Mesendoderm (in vitro differentiated cells): ENCODE measurements at regions not wholly inside any gene's neighbourhood (a gene's known extent, or its start where the extent isn't known, plus 50 kb on each side); places are given as distances from the start of the nearest gene placed in this dataset.

Experiments used
- DNase-seq: peaks from one replicate; pipeline ENCODE4 v3.0.0; 2013
- H2AK5ac ChIP-seq: 2 replicates; pipeline ENCODE4 v1.6.1; 2013; ENCODE audit warnings: low read length, inconsistent platforms
- H2BK120ac ChIP-seq: 2 replicates; pipeline ENCODE4 v1.6.1; 2013; ENCODE audit warnings: low read depth, mild to moderate bottlenecking, low read length, moderate library complexity, mixed read lengths
- H2BK15ac ChIP-seq: replicated peaks from 2 replicates; pipeline ENCODE4 v1.6.1; 2013; ENCODE audit warnings: low read depth, mild to moderate bottlenecking, moderate library complexity
- H2BK5ac ChIP-seq: 2 replicates; pipeline ENCODE4 v1.6.1; 2013; ENCODE audit warnings: low read length, inconsistent platforms
- H3K18ac ChIP-seq: 2 replicates; pipeline ENCODE4 v1.6.1; 2013; ENCODE audit warnings: mild to moderate bottlenecking, low read length, mixed read lengths
- H3K23ac ChIP-seq: one replicate; pipeline ENCODE4 v1.6.1; 2013; ENCODE audit warnings: low read length
- H3K27ac ChIP-seq: 2 replicates; pipeline ENCODE4 v1.5.1; 2013; ENCODE audit warnings: low read depth, mild to moderate bottlenecking, inconsistent platforms, low read length, moderate library complexity
- H3K27me3 ChIP-seq: 2 replicates; pipeline ENCODE4 v1.6.1; 2013; ENCODE audit warnings: low read length, control low read depth, mild to moderate bottlenecking, inconsistent platforms; ENCODE audit not compliant: insufficient read depth, poor library complexity
- H3K36me3 ChIP-seq: 2 replicates; pipeline ENCODE4 v1.6.1; 2013; ENCODE audit warnings: low read length, inconsistent platforms; ENCODE audit not compliant: control insufficient read depth, insufficient read depth
- H3K4ac ChIP-seq: one replicate; pipeline ENCODE4 v1.6.1; 2013; ENCODE audit warnings: low read depth, mild to moderate bottlenecking, low read length, moderate library complexity
- H3K4me1 ChIP-seq: 2 replicates; pipeline ENCODE4 v1.6.1; 2013; ENCODE audit warnings: low read depth, low read length, inconsistent platforms; ENCODE audit not compliant: control insufficient read depth
- H3K4me2 ChIP-seq: 2 replicates; pipeline ENCODE4 v1.6.1; 2013; ENCODE audit warnings: low read length
- H3K4me3 ChIP-seq: 2 replicates; pipeline ENCODE4 v1.5.1; 2013; ENCODE audit warnings: mild to moderate bottlenecking, low read length
- H3K56ac ChIP-seq: one replicate; pipeline ENCODE4 v1.6.1; 2013; ENCODE audit warnings: low read length
- H3K79me1 ChIP-seq: 2 replicates; pipeline ENCODE4 v1.6.1; 2013; ENCODE audit warnings: low read length, inconsistent platforms
- H3K79me2 ChIP-seq: 2 replicates; pipeline ENCODE4 v1.6.1; 2013; ENCODE audit warnings: mild to moderate bottlenecking, low read length; ENCODE audit not compliant: control insufficient read depth, insufficient read depth
- H3K9ac ChIP-seq: 2 replicates; pipeline ENCODE4 v1.6.1; 2013; ENCODE audit warnings: low read length, inconsistent platforms
- H4K5ac ChIP-seq: one replicate; pipeline ENCODE4 v1.6.1; 2013; ENCODE audit warnings: low read length
- H4K8ac ChIP-seq: one replicate; pipeline ENCODE4 v1.6.1; 2013; ENCODE audit warnings: low read depth, mild to moderate bottlenecking, control low read depth, low read length, moderate library complexity
- WGBS: extraction: QIAGEN DNeasy Blood & Tissue Kit; methylation state at CpG from one replicate; pipeline ENCODE4 v1.1.7; 2013; ENCODE audit warnings: low lambda C conversion rate, missing lambda C conversion rate; ENCODE audit not compliant: insufficient coverage; ENCODE audit errors: extremely low coverage; 5-methylcytosine and 5-hydroxymethylcytosine counted together

- no peak overlapping the region for H3K4me2 ChIP-seq
- H3K56ac ChIP-seq, result no peak overlapping the region
- no peak overlapping the region for H3K4ac ChIP-seq
- H3K9ac ChIP-seq, result no peak overlapping the region
- H2BK5ac ChIP-seq, result no peak overlapping the region
- H4K5ac ChIP-seq, result no peak overlapping the region
- no peak overlapping the region for H3K18ac ChIP-seq
- no peaks in the 10 kb centered on the region for H3K79me2 ChIP-seq
- DNase-seq, result no peak
- no peak overlapping the region for H2BK15ac ChIP-seq
- H3K23ac ChIP-seq, result no peak overlapping the region
- H3K4me3 ChIP-seq, result no peak overlapping the region
- H3K27me3 ChIP-seq, result no peaks in the 10 kb centered on the region
- H2AK5ac ChIP-seq, result no peak overlapping the region
- no peak overlapping the region for H3K27ac ChIP-seq
- H3K79me1 ChIP-seq, result no peaks in the 10 kb centered on the region
- no peak overlapping the region for H4K8ac ChIP-seq
- no peaks in the 10 kb centered on the region for H3K36me3 ChIP-seq
- H3K4me1 ChIP-seq, result no peaks in the 10 kb centered on the region
- no peak overlapping the region for H2BK120ac ChIP-seq
- no CpG with 5 or more reads among the region's 2 CpGs for WGBS
Measured at GRCh38 chr18:28476302-28476701, 299.4 kb upstream of the CDH2 start.

DNA sequence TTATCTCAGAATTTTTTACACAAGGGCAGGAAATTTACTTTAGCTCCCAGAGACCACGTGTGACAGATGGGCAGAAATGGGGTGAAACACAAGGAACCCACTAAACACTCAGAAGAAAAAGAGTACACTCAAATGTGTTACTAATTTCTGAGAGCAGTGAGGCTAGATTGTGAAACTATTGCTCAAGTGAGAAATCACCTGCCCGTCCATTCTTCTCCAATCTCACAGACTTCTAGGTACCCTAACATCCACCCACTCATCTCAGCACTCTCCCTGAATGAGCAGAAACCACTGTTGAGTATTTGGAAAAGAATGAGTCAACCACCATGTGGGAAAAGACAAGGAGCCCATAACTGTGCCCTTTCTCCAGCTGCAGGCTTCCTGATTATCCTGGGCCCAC, 293.0 kb upstream of the CDH2 start:
- H3K79me1 ChIP-seq, result no peaks in the 10 kb centered on the region
- H2BK5ac ChIP-seq, result no peak overlapping the region
- H3K23ac ChIP-seq, result no peak overlapping the region
- no peak overlapping the region for H2AK5ac ChIP-seq
- H2BK15ac ChIP-seq, result no peak overlapping the region
- H4K8ac ChIP-seq, result no peak overlapping the region
- no peak overlapping the region for H3K27ac ChIP-seq
- no peaks in the 10 kb centered on the region for H3K36me3 ChIP-seq
- H3K9ac ChIP-seq, result no peak overlapping the region
- H4K5ac ChIP-seq, result no peak overlapping the region
- no peak overlapping the region for H3K4ac ChIP-seq
- H3K27me3 ChIP-seq, result no peaks in the 10 kb centered on the region
- WGBS, result no CpG with 5 or more reads among the region's 2 CpGs
- H3K4me1 ChIP-seq, result no peaks in the 10 kb centered on the region
- no peak overlapping the region for H3K4me2 ChIP-seq
- no peak for DNase-seq
- no peak overlapping the region for H3K4me3 ChIP-seq
- no peaks in the 10 kb centered on the region for H3K79me2 ChIP-seq
- H2BK120ac ChIP-seq, result no peak overlapping the region
- no peak overlapping the region for H3K18ac ChIP-seq
- no peak overlapping the region for H3K56ac ChIP-seq

GRCh38 chr18:28468901-28469300, 292.0 kb upstream of the CDH2 start:
- H2BK15ac ChIP-seq, result no peak overlapping the region
- H2AK5ac ChIP-seq, result no peak overlapping the region
- no peak overlapping the region for H3K4me2 ChIP-seq
- no peak overlapping the region for H3K18ac ChIP-seq
- H4K8ac ChIP-seq, result no peak overlapping the region
- H3K79me2 ChIP-seq, result no peaks in the 10 kb centered on the region
- no peak overlapping the region for H4K5ac ChIP-seq
- no peaks in the 10 kb centered on the region for H3K36me3 ChIP-seq
- no peak overlapping the region for H3K4me3 ChIP-seq
- H3K23ac ChIP-seq, result no peak overlapping the region
- no CpG with 5 or more reads among the region's 1 CpG for WGBS
- no peak for DNase-seq
- H3K56ac ChIP-seq, result no peak overlapping the region
- no peak overlapping the region for H3K9ac ChIP-seq
- H3K27me3 ChIP-seq, result no peaks in the 10 kb centered on the region
- H3K4me1 ChIP-seq, result no peaks in the 10 kb centered on the region
- no peak overlapping the region for H3K27ac ChIP-seq
- H3K4ac ChIP-seq, result no peak overlapping the region
- no peak overlapping the region for H2BK5ac ChIP-seq
- no peak overlapping the region for H2BK120ac ChIP-seq
- H3K79me1 ChIP-seq, result no peaks in the 10 kb centered on the region

- Histone ChIP-seq H4K8ac (no peak overlapping the region), H3K23ac (no peak overlapping the region), H3K27me3 (no peaks in the 10 kb centered on the region), H3K4me3 (no peak overlapping the region), H2AK5ac (no peak overlapping the region), H3K56ac (no peak overlapping the region), H3K4me2 (no peak overlapping the region), H4K5ac (no peak overlapping the region), H3K18ac (no peak overlapping the region), H3K79me1 (no peaks in the 10 kb centered on the region), H3K4ac (no peak overlapping the region), H3K79me2 (no peaks in the 10 kb centered on the region), H3K4me1 (no peaks in the 10 kb centered on the region), H3K36me3 (no peaks in the 10 kb centered on the region), H3K27ac (no peak overlapping the region), H2BK120ac (no peak overlapping the region), H2BK15ac (no peak overlapping the region), H2BK5ac (no peak overlapping the region), H3K9ac (no peak overlapping the region)
- whole genome bisulfite sequencing, result no CpG with 5 or more reads among the region's 2 CpGs
- DNase-seq, result no peak
Measured at GRCh38 chr18:28466204-28466603, 289.3 kb upstream of the CDH2 start.

DNA sequence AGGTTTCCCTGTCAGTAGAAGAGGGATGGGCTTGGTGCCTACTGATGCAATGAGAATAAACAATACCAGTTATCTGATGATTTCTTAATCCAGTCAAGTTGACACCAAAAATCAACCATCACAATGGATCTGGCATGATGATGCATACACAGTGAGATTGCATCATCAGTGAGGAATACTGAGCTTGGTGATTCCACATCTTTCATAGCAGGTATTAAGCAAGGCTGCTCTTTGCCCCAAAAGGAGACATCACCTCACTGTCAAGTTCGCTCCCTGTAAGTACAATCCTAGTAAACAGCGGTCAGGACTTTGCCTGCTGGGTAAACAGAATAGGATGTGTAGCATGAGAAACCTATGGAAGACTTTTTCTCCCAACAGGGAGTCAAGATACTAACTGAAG, 282.7 kb upstream of the CDH2 start:
- Histone ChIP-seq H2BK15ac (no peak overlapping the region), H3K9ac (no peak overlapping the region), H4K8ac (no peak overlapping the region), H2AK5ac (no peak overlapping the region), H3K23ac (no peak overlapping the region), H2BK5ac (no peak overlapping the region), H3K79me2 (no peaks in the 10 kb centered on the region), H3K79me1 (no peaks in the 10 kb centered on the region), H2BK120ac (no peak overlapping the region), H3K18ac (no peak overlapping the region), H3K4me1 (no peaks in the 10 kb centered on the region), H3K56ac (no peak overlapping the region), H4K5ac (no peak overlapping the region), H3K27me3 (no peaks in the 10 kb centered on the region), H3K4ac (no peak overlapping the region), H3K4me3 (no peak overlapping the region), H3K4me2 (no peak overlapping the region), H3K27ac (no peak overlapping the region), H3K36me3 (no peaks in the 10 kb centered on the region)
- no CpG with 5 or more reads among the region's 2 CpGs for WGBS
- no peak for DNase-seq

- Histone ChIP-seq H3K79me1 (no peaks in the 10 kb centered on the region), H3K9ac (no peak overlapping the region), H3K79me2 (no peaks in the 10 kb centered on the region), H3K27me3 (no peaks in the 10 kb centered on the region), H2BK120ac (no peak overlapping the region), H3K4me3 (no peak overlapping the region), H2AK5ac (no peak overlapping the region), H3K56ac (no peak overlapping the region), H4K8ac (no peak overlapping the region), H3K23ac (no peak overlapping the region), H3K36me3 (no peaks in the 10 kb centered on the region), H3K4me2 (no peak overlapping the region), H3K4ac (no peak overlapping the region), H2BK5ac (no peak overlapping the region), H2BK15ac (no peak overlapping the region), H3K18ac (no peak overlapping the region), H3K27ac (no peak overlapping the region), H3K4me1 (no peaks in the 10 kb centered on the region), H4K5ac (no peak overlapping the region)
- no peak for DNase-seq
- WGBS, result no CpG with 5 or more reads among the region's 1 CpG
Measured at GRCh38 chr18:28458751-28459150, 281.8 kb upstream of the CDH2 start.
